GM18909 (cell line): ENCODE measurements at regions not wholly inside any gene's neighbourhood (a gene's known extent, or its start where the extent isn't known, plus 50 kb on each side); places are given as distances from the start of the nearest gene placed in this dataset.
"Not testable (repeated sequence)": the region's sequence is repeated elsewhere in the genome, so short reads cannot be mapped to it uniquely, and the experiment has no call there.

Experiments
- ATAC-seq: cut with Tn5 transposase; IDR thresholded peaks from one replicate; pipeline ENCODE4 v1.9.1; 2021; ENCODE audit warnings: mild to moderate bottlenecking; ENCODE audit not compliant: unreplicated experiment, poor library complexity

DNA sequence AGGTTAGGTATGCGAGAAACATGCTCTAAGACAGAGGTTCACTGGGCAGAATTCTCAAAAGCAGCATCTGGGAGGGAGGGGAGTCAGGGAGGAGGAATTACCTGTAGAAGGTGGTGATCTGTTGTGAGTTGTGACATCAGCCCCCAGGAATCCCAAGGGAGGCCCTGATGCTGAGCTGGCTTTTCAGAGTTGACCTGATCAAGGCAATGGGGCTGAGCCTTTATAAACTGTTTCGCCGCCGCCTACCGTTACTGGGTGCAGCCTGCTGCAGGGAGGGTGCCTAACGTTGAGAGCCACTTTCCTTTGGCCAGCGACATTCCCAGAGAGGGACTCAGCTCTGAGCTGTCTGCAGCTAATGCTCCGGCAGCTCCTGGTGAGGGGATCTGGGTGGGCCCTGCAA is 257.9 kb upstream of the TMEM132C start:
- no peak for ATAC-seq

DNA sequence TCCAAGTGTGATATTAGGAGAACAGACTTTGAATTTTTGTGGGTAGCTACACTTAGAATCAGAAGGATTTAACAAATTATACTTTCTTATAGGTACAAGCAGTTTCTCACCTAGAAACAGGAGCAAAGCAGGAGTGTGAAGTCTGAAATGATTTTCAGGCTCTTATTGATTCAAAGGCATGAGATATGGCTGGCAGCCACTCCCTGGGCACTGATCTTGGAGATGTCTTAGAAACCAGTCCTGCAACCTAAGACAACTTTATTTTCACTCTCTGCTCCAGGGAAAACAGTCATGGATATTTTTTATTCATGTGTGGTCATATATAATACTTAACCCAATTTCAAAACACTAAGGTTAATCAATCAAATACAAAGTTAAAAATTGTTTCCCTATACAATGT is 254.9 kb upstream of the TMEM132C start:
- ATAC-seq: no peak

DNA sequence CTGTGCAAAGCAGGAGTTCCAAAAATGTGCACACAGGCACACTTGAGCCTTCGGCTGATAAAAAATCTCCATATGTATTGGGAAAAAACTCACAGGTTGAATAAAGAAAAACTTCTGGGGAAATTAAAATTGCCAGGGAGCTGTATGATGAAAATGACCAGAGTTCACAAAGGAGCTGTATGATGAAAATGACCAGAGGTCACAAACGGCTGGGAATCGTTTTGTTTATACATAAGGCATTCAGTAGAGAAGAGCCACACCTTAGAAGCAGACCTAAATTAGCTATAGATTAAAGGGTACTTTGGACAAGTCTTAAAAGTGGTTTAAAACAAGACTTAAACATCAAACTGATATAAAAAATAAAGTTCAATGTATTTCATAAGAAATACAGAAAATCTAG is 251.7 kb upstream of the TMEM132C start:
- no peak for ATAC-seq

DNA sequence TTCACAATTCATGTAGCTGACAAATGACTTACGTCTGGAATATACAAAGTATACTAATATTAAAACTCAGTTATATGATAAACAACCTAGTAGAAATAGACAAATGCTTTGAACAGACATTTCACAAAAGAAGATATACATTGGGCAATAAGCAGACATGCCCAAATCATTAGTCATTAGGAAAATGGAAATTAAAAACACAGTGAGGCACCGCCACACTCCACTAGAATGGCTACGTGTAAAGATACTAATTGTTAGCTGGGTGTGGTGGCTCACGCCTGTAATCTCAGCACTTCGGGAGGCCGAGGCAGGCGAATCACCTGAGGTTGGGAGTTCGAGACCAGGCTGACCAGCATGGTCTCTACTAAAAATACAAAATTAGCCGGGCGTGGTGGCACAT is 248.9 kb upstream of the TMEM132C start:
- no peak for ATAC-seq

DNA sequence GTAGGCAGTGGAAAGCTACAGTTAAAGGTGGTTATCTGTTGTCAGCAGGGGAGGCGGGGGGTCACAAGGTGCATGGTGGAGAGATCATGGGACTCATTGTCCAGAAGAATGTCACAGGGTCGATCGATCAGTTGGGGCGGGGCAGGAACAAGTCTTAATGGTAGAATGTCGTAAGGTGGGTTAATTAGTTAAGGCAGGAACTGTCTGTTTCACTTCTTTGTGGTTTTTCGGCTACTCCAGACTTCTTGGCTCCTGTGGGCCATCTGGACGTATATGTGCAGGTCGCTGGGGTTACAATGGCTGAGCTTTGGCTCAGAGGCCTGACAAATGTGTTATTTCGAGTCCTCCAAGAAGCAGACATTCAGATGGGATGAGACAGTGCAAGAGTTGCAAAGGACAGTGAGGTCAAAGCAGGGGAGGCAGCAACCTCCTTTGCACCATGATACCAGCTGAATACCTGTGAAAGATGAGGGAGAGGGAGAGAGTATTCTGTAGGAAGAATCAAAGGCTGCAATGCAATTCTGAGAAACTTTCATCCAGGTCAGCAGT is 246.9 kb upstream of the TMEM132C start:
- no peak for ATAC-seq

DNA sequence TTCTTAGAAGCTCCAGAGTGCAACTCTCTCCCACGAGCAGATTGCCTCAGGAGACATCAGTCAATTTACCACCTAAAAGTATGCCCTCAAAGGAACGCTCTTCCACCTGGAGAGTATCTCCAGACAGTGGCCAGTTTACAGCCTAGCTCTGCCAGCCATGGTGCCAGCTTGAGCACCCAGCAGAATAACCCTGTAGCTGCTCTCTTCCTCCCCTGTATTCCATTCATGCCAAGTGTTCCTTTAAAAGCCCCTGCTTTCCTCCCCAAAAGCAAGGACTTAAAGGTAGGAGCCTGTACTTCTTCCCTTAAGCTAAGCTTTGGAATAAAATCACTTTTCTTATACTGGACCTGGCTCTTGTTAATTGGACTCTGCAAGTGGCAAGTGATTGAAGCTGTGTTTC is 245.4 kb upstream of the TMEM132C start:
- ATAC-seq: no peak

DNA sequence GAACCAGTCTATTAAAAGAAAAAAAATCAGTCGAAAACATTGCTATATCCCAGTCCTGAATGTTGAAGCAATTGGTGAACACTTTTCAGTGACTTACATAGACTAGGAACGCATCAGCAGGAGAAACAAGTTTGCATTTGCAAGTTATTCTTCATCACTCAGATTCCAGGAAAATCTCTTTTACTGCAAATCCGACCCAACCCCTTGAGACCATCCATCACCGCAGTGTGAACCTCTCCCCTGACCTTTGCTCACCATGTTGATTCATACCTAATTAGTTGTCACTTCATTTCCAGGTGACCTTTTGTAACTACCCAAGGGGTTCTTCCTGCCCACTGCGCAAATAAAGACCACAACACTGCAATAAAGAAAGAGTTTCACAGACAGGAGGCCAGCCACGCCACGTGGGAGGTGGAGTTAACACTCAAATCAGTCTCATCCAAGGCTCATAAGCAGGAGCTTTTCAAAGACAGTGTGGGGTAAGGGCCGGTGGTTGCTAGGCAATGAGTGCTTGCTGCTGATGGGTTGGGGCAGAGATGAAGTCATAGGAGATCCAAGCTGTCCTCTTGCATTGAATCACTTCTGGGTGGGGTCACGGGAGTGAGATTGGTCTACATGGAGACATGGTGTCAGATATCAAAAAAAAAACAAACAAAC is 241.3 kb upstream of the TMEM132C start:
- ATAC-seq: no peak

DNA sequence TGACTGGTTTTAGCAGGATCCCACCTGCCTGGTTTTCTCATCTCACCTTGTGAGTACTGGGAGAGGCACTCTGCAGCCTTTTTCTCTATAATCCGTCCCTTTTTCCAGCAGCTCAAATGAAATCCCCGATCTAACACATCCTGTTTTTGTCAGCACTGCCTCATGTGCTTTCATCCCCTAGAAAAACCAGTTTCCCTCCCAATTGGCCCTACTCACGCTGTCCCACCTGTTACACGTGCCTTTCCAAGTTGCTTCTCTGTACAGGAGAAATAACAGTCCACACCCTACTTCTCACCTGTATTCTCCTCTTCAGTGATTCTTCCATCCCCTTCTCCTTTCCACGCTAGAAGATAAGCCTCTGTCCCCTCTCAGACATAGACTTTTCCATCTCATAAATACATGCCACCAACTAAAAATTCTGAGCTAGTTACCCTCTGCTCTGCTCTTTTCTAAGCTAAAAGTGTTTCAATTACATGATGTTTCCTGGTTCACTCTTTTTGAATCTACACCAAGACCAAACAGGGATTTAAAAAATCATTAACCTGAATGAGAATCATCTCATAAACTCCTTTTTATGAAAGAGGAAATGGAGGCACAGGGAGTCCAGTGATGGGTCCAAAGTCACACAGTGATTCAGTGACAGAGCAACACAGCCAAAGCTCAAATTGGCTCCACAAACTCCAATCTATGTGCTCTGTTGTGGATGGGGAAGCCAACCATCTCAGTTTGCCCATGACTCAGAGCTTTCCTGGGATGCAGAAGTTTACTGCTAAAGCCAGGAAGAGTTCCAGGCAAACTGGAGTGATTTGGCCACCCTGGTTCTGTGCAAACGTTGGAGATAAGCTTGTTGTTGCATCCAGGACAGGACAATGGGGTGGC is 240.0 kb upstream of the TMEM132C start:
- ATAC-seq: no peak

DNA sequence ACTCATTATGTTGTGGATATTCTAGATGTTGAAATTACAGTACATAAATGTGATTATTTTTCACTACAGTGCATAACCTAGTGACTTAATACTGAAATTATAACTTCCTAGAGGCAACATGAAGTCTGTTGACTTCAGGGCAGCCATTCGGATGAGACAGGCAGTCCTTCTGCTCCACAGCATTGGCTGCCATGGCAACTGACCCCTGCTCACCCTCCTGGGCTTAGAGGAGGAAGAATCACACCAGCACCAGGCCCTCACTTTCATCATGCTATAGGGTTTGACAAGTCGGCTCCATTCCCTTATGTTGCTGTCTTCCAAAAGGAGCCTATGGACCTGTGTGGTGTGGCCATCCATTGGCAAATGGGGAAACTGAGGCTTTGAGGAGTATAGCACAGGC is 233.5 kb upstream of the TMEM132C start:
- ATAC-seq: no peak

DNA sequence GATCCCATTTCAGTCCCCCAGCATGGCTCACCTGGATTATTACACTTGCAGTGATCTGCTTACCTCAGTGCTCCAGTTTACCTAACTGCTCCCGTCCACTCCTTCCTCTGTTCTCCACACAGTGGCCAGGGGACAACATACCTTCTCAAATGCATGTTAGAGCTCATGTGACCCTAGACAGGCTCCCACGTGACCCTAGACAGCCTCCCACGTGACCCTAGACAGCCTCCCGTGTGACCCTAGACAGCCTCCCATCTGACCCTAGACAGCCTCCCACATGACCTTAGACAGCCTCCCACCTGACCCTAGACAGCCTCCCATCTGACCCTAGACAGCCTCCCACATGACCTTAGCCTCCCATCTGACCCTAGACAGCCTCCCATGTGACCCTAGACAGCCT is 226.0 kb upstream of the TMEM132C start:
- no peak for ATAC-seq

DNA sequence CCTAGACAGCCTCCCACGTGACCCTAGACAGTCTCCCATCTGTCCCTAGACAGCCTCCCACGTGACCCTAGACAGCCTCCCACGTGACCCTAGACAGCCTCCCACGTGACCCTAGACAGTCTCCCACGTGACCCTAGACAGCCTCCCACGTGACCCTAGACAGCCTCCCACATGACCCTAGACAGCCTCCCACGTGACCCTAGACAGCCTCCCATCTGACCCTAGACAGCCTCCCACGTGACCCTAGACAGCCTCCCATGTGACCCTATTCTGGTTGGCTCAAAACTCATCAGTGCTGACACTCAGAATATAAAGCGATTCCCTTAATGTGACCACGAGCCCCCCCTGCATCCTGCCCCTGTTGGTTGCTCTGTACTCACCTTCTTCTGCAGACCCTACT is 224.7 kb upstream of the TMEM132C start:
- ATAC-seq: not testable (repeated sequence)

DNA sequence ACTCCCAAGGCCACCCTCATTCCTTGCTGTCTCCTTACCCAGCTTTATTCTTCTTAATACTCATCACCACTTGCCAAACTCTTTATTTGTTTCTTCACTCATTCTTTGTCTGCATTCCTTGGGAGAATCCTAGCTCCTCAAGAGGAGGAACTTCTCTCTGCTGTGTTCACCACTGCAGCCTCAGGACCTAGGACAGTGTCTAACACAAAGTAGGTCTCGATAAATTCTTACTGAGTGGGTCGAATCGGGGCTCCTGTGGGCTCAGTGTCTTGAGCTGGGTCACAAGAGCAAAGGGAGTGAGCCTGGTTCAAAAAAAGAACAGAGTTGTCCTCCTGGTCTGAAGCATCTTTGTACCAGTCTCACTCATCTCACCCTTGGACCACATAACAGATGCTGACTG is 224.1 kb upstream of the TMEM132C start:
- no peak for ATAC-seq

DNA sequence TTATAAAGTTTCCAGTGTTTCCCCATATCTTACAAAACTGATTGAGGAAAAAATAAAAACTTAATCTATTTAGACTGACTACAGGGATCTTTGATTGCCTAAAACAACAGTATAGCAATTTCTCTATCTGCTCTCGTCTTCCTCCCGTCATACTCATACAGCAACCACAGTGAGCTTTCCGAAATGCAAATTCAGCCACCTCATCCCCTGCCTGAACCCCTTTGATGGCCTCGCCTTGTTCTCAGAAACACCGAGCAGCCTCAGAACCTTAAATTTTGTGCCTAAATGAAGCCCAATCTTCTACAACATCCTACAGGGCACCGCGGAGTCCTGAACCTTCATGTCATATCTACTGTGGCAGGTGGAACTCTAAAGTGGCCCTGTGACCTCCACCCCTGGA is 223.7 kb upstream of the TMEM132C start:
- ATAC-seq: no peak

DNA sequence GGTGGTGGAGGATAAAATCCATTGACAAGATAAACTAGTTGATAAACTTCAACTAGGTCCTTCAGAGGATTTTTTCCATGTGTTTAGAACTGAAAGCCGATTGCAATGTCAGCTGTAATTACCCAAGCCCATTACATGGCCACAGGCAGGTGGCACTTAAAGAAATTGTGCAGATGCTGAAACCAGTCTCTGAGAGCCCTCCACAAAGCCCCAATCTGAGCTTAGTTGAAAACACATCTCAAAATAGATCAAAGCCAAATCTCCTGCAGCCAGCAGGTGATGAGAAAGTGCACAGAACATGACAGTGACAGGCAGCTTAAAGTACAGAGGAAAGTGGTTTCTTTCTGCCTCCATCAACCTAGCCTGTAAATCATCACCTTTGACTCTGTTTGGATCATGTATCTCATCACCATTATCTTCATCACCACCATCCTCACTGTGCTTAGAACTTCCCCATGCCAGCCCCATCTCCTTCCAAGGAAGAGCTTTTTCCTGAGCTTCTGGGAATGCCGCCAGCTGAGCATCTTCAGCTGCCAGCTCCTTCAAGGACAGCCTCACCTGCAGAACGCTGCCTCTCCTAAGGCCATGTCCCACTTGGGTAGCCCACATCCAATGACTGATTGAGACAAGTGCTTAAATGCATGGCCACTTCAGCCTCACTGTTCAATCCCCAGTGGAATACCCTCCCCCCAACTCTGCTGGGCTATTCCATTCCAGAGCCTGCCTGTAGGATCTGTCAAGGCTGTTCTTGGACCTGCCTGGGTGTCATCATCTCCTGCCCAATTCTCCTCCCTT is 219.5 kb upstream of the TMEM132C start:
- ATAC-seq: no peak

DNA sequence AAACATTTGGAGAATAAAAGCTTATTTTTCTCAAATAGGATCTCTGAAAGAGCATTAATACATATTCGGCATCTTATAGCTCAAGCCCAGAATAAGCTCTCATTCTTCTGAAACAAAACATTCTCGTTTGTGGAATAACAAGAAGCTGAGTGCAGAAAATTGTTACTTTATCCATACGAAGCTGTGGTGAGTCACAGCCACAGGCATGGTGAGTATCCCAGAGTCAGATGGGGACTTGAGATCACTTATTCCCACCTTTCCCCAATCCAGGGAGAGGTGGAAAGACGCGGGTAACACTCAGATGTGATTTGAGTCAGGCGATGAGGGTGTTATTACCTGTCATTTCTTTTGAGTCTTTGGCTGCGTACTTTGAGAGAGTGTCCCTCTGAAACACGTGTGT is 214.6 kb upstream of the TMEM132C start:
- ATAC-seq: no peak

DNA sequence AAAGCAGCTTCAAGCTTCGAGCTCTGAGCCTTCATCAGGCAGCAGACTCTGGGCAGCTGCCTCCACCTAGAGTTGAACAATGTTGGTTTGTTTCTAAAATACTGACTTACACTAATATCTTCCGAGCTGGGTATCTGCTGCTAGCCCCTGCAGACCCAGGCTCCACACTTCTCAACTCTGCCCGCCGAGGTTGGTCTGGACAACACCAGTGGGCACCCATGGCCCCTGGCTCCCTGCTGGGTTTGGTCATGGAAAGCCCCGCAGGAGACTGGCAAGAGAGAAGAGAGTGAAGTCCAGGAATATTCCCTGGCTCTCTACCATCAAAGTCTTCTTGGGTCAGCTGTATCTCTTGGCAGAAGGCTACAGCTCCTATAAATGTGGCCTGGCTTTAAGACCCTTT is 214.2 kb upstream of the TMEM132C start:
- no peak for ATAC-seq

DNA sequence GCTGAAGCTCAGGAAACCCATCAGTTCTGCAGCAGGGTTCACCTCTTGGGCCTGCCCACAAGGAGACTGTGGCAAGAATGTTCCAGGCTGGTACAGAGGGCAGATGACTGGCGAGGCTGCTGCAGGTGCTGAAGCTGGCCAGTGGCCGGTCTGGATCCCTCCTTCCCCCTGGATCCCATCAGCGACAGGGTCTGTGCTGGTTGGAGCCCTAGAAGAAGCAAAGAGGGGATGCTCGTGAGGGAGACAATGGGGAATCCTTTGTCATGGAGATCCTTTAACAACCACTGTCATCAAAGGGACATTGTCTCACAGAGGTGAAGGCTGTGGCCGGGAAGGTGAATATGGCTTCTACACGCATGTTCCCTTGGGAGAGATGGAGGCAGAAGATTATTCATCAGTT is 211.4 kb upstream of the TMEM132C start:
- ATAC-seq: no peak

DNA sequence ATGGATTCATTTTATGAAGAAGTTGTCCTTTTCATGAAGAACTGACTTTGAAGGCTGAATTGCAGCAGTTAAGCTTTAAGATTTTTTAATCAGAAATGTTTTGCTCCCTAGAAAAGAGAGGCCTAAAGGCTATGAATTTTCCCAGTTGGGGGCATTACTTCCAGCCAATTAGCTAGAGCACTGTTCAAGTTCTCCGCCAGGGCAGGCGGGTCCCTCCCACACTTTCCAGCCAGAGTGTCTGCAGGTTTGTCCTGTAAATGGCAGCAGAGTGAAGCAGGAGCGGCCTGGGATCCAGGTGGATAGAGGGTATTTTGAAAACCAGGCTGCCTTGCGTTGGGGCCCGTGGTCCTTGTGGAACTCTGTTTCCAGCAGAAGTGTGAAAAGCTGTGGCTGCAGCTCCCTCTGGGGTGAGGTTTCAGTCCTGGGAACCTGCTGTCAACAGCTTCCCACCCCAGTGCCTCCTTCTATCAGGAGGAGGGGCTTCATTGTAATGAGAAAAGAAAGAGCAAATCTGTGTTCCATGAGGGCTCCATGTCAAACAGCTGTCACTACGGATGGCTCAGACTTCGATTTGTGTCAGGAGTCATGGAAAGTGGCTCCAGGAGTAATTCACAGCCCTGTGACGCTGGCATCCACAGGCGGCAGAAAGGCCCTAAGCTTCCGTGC is 210.7 kb upstream of the TMEM132C start:
- ATAC-seq: no peak

DNA sequence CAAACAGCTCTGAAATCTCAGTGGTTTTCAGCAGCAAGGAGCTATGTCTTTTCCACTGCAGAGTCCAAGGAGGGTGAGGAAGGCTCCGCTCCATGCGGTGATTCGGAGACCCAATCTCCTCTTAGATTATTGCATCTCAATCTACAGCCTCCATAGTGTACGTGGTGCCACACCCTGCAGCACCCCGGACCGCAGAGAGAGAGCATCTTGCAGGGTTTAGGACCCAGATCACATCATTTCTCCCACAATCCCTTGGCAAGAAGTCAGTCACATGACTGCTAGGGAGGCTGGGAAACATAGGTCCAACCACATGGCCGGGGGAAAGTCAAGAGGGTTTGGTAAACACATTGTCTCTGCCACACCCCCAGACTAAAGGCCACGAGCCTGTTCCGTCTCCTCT is 209.4 kb upstream of the TMEM132C start:
- no peak for ATAC-seq

DNA sequence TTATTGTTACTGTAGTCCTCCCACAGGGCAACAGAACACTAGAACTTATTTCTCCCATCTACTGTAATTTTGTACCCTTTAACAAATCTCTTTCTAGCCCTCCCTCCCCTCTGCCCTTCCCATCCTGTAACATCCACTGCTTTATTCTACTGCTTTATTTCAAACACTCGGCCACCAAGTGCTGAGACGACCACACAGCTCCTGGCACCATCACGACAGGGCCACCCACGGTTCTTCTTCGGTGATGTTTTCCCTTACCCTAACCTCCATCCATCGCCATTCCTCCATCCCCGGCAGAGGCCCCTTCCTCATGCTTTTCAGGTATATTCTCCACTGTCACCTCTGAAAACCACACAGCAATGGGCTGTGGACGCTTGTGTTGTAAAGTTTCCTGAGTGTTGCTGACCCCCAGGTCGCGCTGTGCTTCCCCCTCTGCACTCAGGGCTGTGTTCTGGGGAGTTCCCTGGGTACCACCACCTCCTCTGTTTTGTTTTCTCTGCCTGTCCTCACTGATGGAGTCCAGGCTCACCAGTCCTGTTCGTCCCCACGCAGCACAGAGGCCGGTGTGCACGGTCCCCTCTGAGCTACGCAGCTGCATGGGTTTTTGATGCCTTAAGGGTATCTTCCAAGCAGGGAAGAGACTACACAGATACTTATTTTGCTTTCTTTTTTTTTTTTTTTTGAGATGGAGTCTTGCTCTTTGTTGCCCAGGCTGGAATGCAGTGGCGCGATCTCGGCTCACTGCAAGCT is 207.2 kb upstream of the TMEM132C start:
- no peak for ATAC-seq
